Activated CD8-positive, alpha-beta T cell treated with anti-CD3 and anti-CD28 coated beads for 36 hours (primary cell): ENCODE measurements at regions not wholly inside any gene's neighbourhood (a gene's known extent, or its start where the extent isn't known, plus 50 kb on each side); places are given as distances from the start of the nearest gene placed in this dataset.

Experiments
- ATAC-seq: fragments of 200-7000 bp; cut with Tn5 transposase; one replicate; pipeline ENCODE4 v1.10.0; 2021; ENCODE audit warnings: mild to moderate bottlenecking, moderate library complexity
- CTCF ChIA-PET: fragments of 350-600 bp; sonication (Branson Sonifier 250); formaldehyde crosslinking; loops from one replicate; lab custom pipeline; 2021; ENCODE audit warnings: antibody characterized with exemption; lab: Charles Lee
- POLR2A ChIA-PET: fragments of 350-600 bp; sonication (Branson Sonifier 250); formaldehyde crosslinking; loops from one replicate; lab custom pipeline; 2021; ENCODE audit warnings: antibody characterized with exemption; lab: Charles Lee
- DNase-seq: peaks from one replicate; pipeline ENCODE4 v3.0.0-alpha.2; 2020
- H3K27ac Mint-ChIP-seq: one replicate; pipeline ENCODE4 v1.8.0; 2021; ENCODE audit warnings: mild to moderate bottlenecking, mixed read lengths
- H3K27me3 Mint-ChIP-seq: one replicate; pipeline ENCODE4 v1.8.0; 2021; ENCODE audit warnings: mixed read lengths
- H3K36me3 Mint-ChIP-seq: one replicate; pipeline ENCODE4 v1.8.0; 2021; ENCODE audit warnings: low read depth, mixed read lengths
- H3K4me1 Mint-ChIP-seq: one replicate; pipeline ENCODE4 v1.8.0; 2021; ENCODE audit warnings: low read depth, mixed read lengths
- H3K4me3 Mint-ChIP-seq: one replicate; pipeline ENCODE4 v1.8.0; 2021; ENCODE audit warnings: mild to moderate bottlenecking, moderate library complexity, mixed read lengths
- H3K9me3 Mint-ChIP-seq: one replicate; pipeline ENCODE4 v1.8.0; 2021; ENCODE audit warnings: mixed read lengths
- CTCF ChIP-seq: fragments of 200-600 bp; IDR thresholded peaks from one replicate; pipeline ENCODE4 v1.8.0; 2022; ENCODE audit warnings: antibody characterized with exemption, mild to moderate bottlenecking
- intact Hi-C: fragments of 100-400 bp; cut with micrococcal nuclease; formaldehyde crosslinking; loops from one replicate; pipeline ENCODE4 v1.10.0; 2022

- no peaks in the 10 kb centered on the region for H3K36me3 Mint-ChIP-seq
- intact Hi-C loops = no loop called here
- TF ChIP-seq CTCF = no peak
- no peaks in the 10 kb centered on the region for H3K27me3 Mint-ChIP-seq
- DNase-seq (no peak), ATAC-seq (no peak)
- H3K4me3 Mint-ChIP-seq = no peak overlapping the region
- CTCF ChIA-PET = no interaction called here
- POLR2A ChIA-PET = no interaction called here
- no peaks in the 10 kb centered on the region for H3K4me1 Mint-ChIP-seq
- H3K9me3 Mint-ChIP-seq = no peaks in the 10 kb centered on the region
- H3K27ac Mint-ChIP-seq = no peak overlapping the region
Observed at GRCh38 chr5:158203261-158203660, 344.3 kb upstream of the CLINT1 start.

- no peak for ATAC-seq
- ChIA-PET POLR2A (no interaction called here), CTCF (no interaction called here)
- no peak overlapping the region for H3K27ac Mint-ChIP-seq
- intact Hi-C loops = no loop called here
- no peaks in the 10 kb centered on the region for H3K9me3 Mint-ChIP-seq
- TF ChIP-seq CTCF = no peak
- no peak for DNase-seq
- H3K4me1 Mint-ChIP-seq = no peaks in the 10 kb centered on the region
- no peaks in the 10 kb centered on the region for H3K27me3 Mint-ChIP-seq
- H3K4me3 Mint-ChIP-seq = no peak overlapping the region
- no peaks in the 10 kb centered on the region for H3K36me3 Mint-ChIP-seq
Observed at GRCh38 chr5:158202801-158203200, 343.9 kb upstream of the CLINT1 start.

- Mint-ChIP-seq H3K4me3 (no peak overlapping the region), H3K4me1 (no peaks in the 10 kb centered on the region), H3K36me3 (no peaks in the 10 kb centered on the region), H3K27ac (no peak overlapping the region), H3K9me3 (no peaks in the 10 kb centered on the region), H3K27me3 (no peaks in the 10 kb centered on the region)
- TF ChIP-seq CTCF = no peak
- intact Hi-C loops = no loop called here
- ATAC-seq (no peak), DNase-seq (no peak)
- POLR2A ChIA-PET = no interaction called here
- CTCF ChIA-PET = no interaction called here
Observed at GRCh38 chr5:158200619-158201018, 341.7 kb upstream of the CLINT1 start.

GRCh38 chr5:158198636-158199035 is 339.7 kb upstream of the CLINT1 start:
- no peak for ATAC-seq
- TF ChIP-seq CTCF = no peak
- no peaks in the 10 kb centered on the region for H3K9me3 Mint-ChIP-seq
- CTCF ChIA-PET = no interaction called here
- H3K4me3 Mint-ChIP-seq = no peak overlapping the region
- no peaks in the 10 kb centered on the region for H3K27me3 Mint-ChIP-seq
- no peaks in the 10 kb centered on the region for H3K4me1 Mint-ChIP-seq
- H3K36me3 Mint-ChIP-seq = no peaks in the 10 kb centered on the region
- no peak overlapping the region for H3K27ac Mint-ChIP-seq
- intact Hi-C loops = no loop called here
- POLR2A ChIA-PET = interaction anchor here (0.5 kb wide), 1 partner anchor 128 kb away, joined by 3 read pairs; no protein-coding TSS in a partner anchor
- DNase-seq = no peak

- DNase-seq = no peak
- Mint-ChIP-seq H3K36me3 (no peaks in the 10 kb centered on the region), H3K9me3 (no peaks in the 10 kb centered on the region), H3K4me3 (no peak overlapping the region), H3K27ac (no peak overlapping the region), H3K27me3 (no peaks in the 10 kb centered on the region), H3K4me1 (no peaks in the 10 kb centered on the region)
- ChIA-PET CTCF (no interaction called here), POLR2A (interaction anchor here (0.8 kb wide), 1 partner anchor 911 kb away, joined by 3 read pairs; no protein-coding TSS in a partner anchor)
- intact Hi-C loops = no loop called here
- TF ChIP-seq CTCF = no peak
- ATAC-seq = no peak
Observed at GRCh38 chr5:158195416-158196210, 336.7 kb upstream of the CLINT1 start.
